Myocyte (in vitro differentiated cells): ENCODE measurements at regions not wholly inside any gene's neighbourhood (a gene's known extent, or its start where the extent isn't known, plus 50 kb on each side); places are given as distances from the start of the nearest gene placed in this dataset.
"Not testable (repeated sequence)": the region's sequence is repeated elsewhere in the genome, so short reads cannot be mapped to it uniquely, and the experiment has no call there.

ENCODE experiments used
- DNase-seq: peaks from one replicate; pipeline ENCODE4 v3.0.0-alpha.2; 2012; ENCODE audit warnings: low read depth

DNA sequence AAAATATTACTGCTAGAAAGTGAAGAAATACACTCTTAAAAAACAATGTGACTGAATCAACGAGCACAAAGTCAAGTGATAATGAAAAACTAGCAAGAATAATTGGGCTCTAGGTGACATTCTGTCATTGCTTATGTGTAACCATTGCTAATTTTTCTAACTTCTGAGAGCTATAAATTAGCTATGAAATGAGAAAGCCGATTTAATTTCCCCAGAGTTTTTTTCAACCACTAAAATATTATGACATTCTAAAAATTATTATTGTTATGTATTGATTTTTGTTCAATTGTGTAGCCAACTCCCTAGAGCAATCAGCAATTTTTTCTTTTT is 458.6 kb upstream of the ATXN8OS start:
- DNase-seq = no peak

GRCh38 chr13:69648340-69649062 is 459.1 kb upstream of the ATXN8OS start:
- no peak for DNase-seq

DNA sequence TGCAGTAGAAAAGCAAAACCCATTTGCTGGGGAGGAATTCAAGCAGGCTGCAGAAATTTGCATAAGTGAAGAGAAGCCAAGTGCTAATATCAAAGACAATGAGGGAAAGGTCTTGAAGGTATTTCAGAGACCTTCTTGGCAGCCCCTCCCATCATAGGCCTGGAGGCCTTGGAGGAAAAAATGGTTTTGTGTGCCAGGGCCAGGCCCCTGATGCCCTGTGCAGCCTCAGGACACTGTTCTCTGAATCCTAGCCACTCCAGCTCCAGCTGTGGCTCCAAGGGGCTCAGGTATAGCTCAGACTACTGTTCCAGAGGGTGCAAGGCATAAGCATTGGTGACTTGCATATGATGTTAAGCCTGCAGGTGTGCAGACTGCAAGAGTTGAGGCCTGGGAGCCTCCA is 463.2 kb upstream of the ATXN8OS start:
- DNase-seq = no peak

- DNase-seq = no peak
Observed at GRCh38 chr13:69641773-69642172, 465.9 kb upstream of the ATXN8OS start.

GRCh38 chr13:69633044-69633443 is 474.6 kb upstream of the ATXN8OS start:
- DNase-seq = no peak

GRCh38 chr13:69623973-69624372 is 483.7 kb upstream of the ATXN8OS start:
- DNase-seq = no peak

- no peak for DNase-seq
Observed at GRCh38 chr13:69619651-69620050, 488.0 kb upstream of the ATXN8OS start.

DNA sequence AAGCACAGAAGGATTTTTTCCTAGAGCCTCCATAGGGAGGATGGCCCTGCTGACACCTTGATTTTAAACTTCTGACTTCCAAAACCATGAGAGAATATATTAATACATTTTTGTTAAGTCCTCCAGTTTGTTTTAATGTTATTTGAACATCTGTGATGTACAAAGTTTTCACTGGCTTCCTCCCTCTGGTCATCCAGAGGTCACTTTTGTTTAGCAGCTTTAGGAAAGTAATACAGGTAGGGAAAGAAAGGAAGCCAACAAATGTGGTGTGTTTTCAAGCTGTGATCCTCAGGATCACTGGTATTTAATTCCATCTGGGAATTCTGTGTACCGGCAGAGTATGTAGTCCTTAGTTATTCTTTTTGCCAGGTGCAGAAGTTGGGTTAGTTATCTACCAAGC is 488.8 kb upstream of the ATXN8OS start:
- DNase-seq = no peak

DNA sequence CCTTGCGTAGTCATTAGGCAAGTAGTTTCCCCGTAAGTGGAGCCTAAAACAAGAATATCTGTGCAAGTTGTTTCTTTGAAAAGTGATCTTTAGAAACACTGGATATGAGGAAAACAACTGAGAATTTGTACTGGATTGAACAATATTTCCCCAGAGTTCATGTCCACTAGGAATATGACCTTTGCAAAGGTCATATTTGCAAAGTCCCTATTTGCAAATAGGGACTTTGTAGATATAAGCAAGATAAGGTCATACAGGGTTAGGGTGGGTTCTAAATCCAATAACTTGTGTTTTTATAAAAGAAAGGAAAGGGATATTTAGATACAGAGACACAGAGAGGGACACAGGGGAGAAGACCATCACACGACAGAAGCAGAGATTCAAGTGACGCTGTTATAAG is 489.2 kb upstream of the ATXN8OS start:
- DNase-seq = no peak

GRCh38 chr13:69617587-69617986 is 490.0 kb upstream of the ATXN8OS start:
- DNase-seq = no peak

DNA sequence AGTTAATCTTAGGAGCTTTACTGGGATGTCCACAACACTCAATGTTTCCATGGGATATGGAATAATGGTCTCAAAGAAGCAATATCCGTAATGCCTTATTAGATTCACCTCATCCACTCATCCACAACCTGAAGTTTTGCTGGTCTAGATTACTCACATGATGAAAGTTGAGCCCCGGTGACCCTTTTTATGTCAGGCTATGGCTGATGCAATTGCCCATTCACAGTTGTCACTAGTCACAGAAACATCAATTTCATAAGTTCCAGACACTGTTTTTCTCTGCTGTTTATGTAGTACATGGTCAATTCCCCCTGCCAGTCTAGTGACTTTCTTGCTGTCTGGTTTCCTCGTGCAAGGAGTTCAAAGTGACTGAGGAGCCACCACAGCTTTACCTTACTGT is 491.2 kb upstream of the ATXN8OS start:
- no peak for DNase-seq

DNA sequence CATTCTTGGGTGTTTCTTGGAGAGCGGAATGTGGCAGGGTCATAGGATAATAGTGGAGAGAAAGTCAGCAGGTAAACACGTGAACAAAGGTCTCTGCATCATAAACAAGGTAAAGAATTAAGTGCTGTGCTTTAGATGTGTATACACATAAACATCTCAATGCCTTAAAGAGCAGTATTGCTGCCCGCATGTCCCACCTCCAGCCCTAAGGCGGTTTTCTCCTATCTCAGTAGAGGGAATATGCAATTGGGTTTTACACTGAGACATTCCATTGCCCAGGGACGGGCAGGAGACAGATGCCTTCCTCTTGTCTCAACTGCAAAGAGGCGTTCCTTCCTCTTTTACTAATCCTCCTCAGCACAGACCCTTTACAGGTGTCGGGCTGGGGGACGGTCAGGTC is 492.6 kb upstream of the ATXN8OS start:
- DNase-seq = not testable (repeated sequence)

- no peak for DNase-seq
Observed at GRCh38 chr13:69604698-69605097, 502.9 kb upstream of the ATXN8OS start.

DNA sequence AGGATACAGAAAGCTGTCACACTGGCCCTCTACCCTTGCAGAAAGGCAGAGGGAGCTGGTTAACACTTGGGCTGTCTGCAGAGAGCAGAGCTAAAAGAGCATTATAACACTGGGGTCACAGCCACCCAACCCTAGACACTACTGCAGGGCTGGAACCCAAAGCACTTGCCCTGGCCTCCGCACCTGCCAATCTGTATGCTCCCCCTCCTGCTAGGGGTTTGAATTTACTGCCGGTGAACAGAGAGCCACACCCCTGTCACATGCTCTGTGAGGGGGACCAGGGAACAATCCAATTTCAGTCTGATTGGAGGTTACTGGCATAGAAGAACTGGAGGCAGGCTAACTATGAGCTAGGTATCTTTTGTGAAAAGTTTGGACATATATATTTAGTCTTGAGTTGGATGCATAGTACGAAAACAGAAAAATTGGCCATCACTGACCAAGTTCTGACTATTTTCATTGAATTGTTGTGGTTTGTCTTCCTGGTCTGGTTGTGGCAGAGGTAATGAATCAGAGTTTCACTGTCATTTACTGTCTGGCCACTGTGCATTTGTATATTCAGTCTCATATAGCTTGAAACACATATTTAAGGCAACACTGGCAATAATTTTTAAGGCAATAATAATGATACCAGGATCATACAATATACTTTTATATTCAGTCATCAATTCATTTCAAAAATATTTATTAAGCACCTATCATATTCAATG is 504.3 kb upstream of the ATXN8OS start:
- DNase-seq = no peak

DNA sequence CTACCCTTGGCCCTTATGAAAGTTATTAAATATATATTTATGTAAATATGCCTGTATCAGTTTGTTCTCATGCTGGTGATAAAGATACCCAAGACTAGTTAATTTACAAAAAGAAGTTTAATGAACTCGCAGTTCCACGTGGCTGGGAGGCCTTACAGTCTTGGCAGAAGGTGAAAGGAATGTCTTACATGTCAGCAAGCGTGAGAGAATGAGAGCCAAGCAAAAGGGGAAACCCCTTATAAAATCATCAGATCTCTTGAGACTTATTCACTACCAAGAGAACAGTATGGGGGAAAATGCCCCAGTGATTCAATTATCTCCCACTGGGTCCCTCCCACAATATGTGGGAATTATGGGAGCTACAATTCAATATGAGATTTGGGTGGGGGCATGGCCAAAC is 506.0 kb upstream of the ATXN8OS start:
- no peak for DNase-seq

DNA sequence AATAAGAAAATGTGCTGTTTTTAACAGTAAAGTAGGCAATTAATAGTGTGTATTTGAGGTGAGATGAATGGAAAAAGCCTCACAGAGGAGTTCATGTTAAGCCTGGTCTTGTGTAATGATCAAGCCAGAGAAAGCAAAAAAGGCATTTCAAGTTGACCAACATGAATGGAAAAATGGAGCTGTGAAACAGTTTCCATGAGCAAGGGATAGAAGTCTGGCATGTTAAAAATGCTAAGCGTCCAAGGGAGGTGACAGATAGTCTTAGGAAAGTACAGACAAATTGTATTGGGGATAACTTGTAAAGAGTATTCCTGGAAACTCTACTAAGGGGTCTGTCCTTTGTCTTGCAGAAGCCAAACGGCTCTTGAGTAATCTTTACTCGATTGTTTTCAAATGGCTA is 506.8 kb upstream of the ATXN8OS start:
- no peak for DNase-seq

- no peak for DNase-seq
Observed at GRCh38 chr13:69597088-69597487, 510.5 kb upstream of the ATXN8OS start.

DNA sequence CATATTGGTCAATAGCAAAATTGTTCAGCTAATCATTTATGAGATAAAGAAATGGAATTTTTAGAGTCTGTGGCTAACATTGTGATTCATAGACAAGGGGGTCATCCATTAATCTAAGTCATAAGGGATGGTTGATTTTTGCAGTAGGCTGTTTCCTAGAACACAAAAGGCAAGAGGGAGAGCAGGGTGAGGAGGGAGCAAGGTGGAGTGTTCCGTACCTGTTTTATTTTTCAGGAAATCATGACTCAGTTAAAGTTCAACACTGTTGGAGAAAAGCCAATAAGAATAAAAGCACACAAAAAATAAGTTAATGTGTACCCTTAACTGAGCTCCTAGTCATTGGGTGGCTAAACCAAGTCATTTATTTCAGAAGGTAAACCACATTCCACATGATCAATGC is 512.4 kb upstream of the ATXN8OS start:
- DNase-seq = no peak

DNA sequence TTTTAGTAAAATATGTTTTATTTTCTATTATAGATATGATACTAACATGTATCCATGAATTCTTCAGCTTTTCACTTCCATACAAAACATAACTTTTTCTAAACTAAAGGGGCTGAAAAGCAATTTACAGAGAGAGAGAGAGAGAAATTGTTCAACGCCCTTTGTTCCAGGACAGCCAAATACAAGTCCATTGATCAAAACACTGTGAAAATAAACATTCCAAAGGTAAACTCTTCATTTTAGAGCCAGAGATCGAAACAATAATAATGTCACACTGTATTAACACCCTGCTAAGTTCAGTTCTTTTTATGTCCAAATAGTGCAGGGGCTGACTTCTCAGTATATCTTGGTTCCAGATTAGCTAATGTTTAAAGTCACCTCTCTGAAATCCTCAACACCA is 516.2 kb upstream of the ATXN8OS start:
- no peak for DNase-seq

DNA sequence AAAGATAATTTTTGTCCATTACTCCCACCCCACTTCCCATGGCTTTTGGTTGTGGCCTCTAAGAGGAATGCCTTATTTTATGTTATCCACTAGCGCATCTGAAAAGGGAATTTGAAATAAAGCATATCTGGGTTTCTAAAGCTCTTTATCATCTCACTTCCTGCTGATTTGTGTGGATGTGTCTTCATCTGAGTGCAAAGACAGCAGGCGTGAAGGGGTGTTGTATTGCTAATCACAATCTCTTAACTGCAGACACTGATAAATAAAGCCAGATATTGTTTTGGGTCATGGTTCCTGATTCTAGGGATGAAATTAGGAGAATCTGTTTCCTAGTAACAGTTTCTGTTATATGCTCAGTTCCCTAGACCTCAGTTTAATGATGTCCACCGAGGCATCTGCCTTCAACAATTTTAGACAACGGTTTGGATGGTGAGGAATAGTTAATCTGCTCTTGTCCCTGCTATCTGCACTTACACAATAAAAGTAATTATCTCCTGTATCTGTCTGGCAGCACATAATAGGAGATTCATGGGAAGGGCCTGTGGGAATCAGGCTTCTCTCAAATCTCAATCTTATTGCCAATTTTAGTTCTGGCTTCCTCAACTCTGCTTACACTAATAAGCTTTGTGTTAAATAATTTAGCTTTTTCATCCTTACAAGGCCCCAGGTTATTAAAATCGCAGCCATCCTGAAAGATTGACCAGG is 517.9 kb upstream of the ATXN8OS start:
- DNase-seq = no peak

- DNase-seq = no peak
Observed at GRCh38 chr13:69585656-69586055, 522.0 kb upstream of the ATXN8OS start.

DNA sequence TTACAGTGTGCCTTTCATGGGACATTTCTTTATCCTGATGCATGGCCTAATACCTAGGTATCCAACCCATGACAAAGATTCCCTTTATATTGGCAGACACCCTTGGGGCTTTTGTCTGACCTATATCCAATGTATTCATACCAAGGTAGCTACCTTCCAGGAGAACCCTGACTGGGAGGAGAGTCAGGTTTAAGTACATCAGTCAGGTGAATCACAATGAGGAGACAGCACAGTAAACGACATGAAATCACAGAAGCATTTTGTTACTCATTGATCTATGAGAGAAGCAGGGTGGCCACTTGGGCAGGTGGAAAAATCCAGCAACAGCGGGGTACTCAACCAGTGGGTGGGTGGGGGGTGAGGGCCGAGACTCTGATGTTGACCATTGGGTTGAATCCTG is 527.4 kb upstream of the ATXN8OS start:
- no peak for DNase-seq

DNA sequence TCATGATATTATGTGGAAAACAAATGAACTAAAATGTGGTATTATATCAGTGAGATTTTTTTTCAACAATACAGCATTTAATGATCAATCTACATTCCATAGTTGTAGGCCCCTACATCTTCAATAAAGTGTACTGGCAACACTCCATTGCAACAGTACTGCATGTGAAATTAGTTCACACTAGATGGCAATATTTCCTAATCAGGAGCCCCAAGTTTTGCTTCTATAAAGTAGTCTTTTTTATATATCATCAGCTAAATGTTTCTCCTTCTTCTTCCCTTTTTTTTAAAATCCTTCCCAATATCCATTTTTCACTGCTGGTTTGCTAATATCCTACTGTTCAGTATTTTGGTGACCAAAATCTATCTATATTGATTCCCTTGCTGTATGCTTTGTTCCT is 528.3 kb upstream of the ATXN8OS start:
- no peak for DNase-seq
